ENCODE measurements at regions not wholly inside any gene's neighbourhood (a gene's known extent, or its start where the extent isn't known, plus 50 kb on each side); places are given as distances from the start of the nearest gene placed in this dataset.

DNA sequence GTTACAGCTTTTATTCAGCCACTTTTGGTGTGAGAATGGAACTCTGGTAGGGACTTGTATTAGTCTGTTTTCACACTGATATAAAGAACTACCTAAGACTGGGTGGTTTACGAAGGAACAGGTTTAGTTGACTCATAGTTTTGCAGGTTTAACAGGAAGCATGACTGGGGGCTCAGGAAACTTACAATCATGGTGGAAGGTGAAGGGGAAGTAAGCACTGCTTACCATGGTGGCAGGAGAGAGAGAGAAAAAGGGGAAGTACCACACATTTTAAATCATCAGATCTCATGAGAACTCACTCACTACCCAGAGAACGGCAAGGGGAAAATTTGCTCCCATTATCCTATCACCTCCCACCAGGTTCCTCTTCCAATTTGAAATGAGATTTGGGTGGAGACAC lies 942.2 kb downstream of the PCDH17 start:
- TF ChIP-seq SALL2 (tag by site-specific recombination; IDR thresholded peaks at IDR 0.05; ENCODE audit: borderline replicate concordance) (no peak), KLF16 (tag by site-specific recombination; IDR thresholded peaks at IDR 0.05) (no peak), ZNF837 (tag by site-specific recombination; IDR thresholded peaks at IDR 0.05) (no peak), HOXA7 (CRISPR knock-in tag; IDR thresholded peaks at IDR 0.05; ENCODE audit: borderline replicate concordance) (no peak), ZNF558 (tag by site-specific recombination; IDR thresholded peaks at IDR 0.05) (no peak), FEZF1 (tag by site-specific recombination; IDR thresholded peaks at IDR 0.05) (no peak)
- TF ChIP-seq, protein P1, sequence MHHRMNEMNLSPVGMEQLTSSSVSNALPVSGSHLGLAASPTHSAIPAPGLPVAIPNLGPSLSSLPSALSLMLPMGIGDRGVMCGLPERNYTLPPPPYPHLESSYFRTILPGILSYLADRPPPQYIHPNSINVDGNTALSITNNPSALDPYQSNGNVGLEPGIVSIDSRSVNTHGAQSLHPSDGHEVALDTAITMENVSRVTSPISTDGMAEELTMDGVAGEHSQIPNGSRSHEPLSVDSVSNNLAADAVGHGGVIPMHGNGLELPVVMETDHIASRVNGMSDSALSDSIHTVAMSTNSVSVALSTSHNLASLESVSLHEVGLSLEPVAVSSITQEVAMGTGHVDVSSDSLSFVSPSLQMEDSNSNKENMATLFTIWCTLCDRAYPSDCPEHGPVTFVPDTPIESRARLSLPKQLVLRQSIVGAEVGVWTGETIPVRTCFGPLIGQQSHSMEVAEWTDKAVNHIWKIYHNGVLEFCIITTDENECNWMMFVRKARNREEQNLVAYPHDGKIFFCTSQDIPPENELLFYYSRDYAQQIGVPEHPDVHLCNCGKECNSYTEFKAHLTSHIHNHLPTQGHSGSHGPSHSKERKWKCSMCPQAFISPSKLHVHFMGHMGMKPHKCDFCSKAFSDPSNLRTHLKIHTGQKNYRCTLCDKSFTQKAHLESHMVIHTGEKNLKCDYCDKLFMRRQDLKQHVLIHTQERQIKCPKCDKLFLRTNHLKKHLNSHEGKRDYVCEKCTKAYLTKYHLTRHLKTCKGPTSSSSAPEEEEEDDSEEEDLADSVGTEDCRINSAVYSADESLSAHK (tag by site-specific recombination; IDR thresholded peaks at IDR 0.05) = no peak
- TF ChIP-seq, protein P2, sequence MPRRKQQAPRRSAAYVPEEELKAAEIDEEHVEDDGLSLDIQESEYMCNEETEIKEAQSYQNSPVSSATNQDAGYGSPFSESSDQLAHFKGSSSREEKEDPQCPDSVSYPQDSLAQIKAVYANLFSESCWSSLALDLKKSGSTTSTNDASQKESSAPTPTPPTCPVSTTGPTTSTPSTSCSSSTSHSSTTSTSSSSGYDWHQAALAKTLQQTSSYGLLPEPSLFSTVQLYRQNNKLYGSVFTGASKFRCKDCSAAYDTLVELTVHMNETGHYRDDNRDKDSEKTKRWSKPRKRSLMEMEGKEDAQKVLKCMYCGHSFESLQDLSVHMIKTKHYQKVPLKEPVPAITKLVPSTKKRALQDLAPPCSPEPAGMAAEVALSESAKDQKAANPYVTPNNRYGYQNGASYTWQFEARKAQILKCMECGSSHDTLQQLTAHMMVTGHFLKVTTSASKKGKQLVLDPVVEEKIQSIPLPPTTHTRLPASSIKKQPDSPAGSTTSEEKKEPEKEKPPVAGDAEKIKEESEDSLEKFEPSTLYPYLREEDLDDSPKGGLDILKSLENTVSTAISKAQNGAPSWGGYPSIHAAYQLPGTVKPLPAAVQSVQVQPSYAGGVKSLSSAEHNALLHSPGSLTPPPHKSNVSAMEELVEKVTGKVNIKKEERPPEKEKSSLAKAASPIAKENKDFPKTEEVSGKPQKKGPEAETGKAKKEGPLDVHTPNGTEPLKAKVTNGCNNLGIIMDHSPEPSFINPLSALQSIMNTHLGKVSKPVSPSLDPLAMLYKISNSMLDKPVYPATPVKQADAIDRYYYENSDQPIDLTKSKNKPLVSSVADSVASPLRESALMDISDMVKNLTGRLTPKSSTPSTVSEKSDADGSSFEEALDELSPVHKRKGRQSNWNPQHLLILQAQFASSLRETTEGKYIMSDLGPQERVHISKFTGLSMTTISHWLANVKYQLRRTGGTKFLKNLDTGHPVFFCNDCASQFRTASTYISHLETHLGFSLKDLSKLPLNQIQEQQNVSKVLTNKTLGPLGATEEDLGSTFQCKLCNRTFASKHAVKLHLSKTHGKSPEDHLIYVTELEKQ (tag by site-specific recombination; IDR thresholded peaks at IDR 0.05; ENCODE audit: borderline replicate concordance) = no peak
- TF ChIP-seq, protein P3, sequence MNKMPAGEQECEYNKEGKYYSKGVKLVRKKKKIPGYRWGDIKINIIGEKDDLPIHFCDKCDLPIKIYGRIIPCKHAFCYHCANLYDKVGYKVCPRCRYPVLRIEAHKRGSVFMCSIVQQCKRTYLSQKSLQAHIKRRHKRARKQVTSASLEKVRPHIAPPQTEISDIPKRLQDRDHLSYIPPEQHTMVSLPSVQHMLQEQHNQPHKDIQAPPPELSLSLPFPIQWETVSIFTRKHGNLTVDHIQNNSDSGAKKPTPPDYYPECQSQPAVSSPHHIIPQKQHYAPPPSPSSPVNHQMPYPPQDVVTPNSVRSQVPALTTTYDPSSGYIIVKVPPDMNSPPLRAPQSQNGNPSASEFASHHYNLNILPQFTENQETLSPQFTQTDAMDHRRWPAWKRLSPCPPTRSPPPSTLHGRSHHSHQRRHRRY (tag by site-specific recombination; IDR thresholded peaks at IDR 0.05) = no peak
- TF ChIP-seq, protein P4, sequence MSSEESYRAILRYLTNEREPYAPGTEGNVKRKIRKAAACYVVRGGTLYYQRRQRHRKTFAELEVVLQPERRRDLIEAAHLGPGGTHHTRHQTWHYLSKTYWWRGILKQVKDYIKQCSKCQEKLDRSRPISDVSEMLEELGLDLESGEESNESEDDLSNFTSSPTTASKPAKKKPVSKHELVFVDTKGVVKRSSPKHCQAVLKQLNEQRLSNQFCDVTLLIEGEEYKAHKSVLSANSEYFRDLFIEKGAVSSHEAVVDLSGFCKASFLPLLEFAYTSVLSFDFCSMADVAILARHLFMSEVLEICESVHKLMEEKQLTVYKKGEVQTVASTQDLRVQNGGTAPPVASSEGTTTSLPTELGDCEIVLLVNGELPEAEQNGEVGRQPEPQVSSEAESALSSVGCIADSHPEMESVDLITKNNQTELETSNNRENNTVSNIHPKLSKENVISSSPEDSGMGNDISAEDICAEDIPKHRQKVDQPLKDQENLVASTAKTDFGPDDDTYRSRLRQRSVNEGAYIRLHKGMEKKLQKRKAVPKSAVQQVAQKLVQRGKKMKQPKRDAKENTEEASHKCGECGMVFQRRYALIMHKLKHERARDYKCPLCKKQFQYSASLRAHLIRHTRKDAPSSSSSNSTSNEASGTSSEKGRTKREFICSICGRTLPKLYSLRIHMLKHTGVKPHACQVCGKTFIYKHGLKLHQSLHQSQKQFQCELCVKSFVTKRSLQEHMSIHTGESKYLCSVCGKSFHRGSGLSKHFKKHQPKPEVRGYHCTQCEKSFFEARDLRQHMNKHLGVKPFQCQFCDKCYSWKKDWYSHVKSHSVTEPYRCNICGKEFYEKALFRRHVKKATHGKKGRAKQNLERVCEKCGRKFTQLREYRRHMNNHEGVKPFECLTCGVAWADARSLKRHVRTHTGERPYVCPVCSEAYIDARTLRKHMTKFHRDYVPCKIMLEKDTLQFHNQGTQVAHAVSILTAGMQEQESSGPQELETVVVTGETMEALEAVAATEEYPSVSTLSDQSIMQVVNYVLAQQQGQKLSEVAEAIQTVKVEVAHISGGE (tag by site-specific recombination; conservative IDR thresholded peaks at IDR 0.05; ENCODE audit: low read depth) = no peak
- TF ChIP-seq, protein P5, sequence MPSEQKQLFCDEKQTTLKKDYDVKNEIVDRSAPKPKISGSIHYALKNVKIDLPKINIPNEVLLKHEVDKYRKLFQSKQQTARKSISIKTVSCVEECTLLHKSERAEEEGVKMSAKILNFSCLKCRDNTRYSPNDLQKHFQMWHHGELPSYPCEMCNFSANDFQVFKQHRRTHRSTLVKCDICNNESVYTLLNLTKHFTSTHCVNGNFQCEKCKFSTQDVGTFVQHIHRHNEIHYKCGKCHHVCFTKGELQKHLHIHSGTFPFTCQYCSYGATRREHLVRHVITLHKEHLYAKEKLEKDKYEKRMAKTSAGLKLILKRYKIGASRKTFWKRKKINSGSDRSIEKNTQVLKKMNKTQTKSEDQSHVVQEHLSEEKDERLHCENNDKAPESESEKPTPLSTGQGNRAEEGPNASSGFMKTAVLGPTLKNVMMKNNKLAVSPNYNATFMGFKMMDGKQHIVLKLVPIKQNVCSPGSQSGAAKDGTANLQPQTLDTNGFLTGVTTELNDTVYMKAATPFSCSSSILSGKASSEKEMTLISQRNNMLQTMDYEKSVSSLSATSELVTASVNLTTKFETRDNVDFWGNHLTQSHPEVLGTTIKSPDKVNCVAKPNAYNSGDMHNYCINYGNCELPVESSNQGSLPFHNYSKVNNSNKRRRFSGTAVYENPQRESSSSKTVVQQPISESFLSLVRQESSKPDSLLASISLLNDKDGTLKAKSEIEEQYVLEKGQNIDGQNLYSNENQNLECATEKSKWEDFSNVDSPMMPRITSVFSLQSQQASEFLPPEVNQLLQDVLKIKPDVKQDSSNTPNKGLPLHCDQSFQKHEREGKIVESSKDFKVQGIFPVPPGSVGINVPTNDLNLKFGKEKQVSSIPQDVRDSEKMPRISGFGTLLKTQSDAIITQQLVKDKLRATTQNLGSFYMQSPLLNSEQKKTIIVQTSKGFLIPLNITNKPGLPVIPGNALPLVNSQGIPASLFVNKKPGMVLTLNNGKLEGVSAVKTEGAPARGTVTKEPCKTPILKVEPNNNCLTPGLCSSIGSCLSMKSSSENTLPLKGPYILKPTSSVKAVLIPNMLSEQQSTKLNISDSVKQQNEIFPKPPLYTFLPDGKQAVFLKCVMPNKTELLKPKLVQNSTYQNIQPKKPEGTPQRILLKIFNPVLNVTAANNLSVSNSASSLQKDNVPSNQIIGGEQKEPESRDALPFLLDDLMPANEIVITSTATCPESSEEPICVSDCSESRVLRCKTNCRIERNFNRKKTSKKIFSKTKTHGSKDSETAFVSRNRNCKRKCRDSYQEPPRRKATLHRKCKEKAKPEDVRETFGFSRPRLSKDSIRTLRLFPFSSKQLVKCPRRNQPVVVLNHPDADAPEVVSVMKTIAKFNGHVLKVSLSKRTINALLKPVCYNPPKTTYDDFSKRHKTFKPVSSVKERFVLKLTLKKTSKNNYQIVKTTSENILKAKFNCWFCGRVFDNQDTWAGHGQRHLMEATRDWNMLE (tag by site-specific recombination; conservative IDR thresholded peaks at IDR 0.05; ENCODE audit: low read depth) = no peak
- Histone ChIP-seq H3K9me3 (ENCODE audit: control insufficient read depth, insufficient read depth, low read depth, low read length) (no peaks in the 10 kb centered on the region), H3K4me3 (ENCODE audit: low read depth, low read length) (no peak overlapping the region), H3K4me1 (ENCODE audit: control insufficient read depth, insufficient read depth, low read length) (no peaks in the 10 kb centered on the region), H3K27ac (ENCODE audit: extremely low read depth, low read depth, low read length) (no peak overlapping the region), H3K36me3 (ENCODE audit: control insufficient read depth in 2 of 2, insufficient read depth in 1 of 2, low read length in 2 of 2) (no peaks in the 10 kb centered on the region)
- ChIA-PET POLR2A (no interaction called here), CTCF (no interaction called here)

All from HEK293 (cell line).